A549 (cell line): ENCODE measurements at regions not wholly inside any gene's neighbourhood (a gene's known extent, or its start where the extent isn't known, plus 50 kb on each side); places are given as distances from the start of the nearest gene placed in this dataset.

Source experiments
- BHLHE40 ChIP-seq: IDR thresholded peaks from 2 replicates; pipeline ENCODE4 v1.6.1; 2012; ENCODE audit warnings: low read depth, low read length, inconsistent platforms
- CTCF ChIP-seq: fragments of >200 bp; sonication (Bioruptor Twin); formaldehyde crosslinking; IDR thresholded peaks from 3 replicates; pipeline ENCODE4 v1.5.1; 2016
- EP300 ChIP-seq, 2 experiments: fragments of >200 bp; sonication (Bioruptor Twin); formaldehyde crosslinking; IDR thresholded peaks; 2 replicates in 1 of 2; 3 replicates in 1 of 2; pipeline ENCODE4 v1.6.1; 2016 to 2017
- KDM5A ChIP-seq: fragments of 200-600 bp; sonication (generic); IDR thresholded peaks from 2 replicates; pipeline ENCODE4 v1.6.1; 2016; ENCODE audit warnings: antibody characterized with exemption, mild to moderate bottlenecking
- SMC3 ChIP-seq: fragments of >200 bp; sonication (Bioruptor Twin); formaldehyde crosslinking; IDR thresholded peaks from 3 replicates; pipeline ENCODE4 v1.6.1; 2018; ENCODE audit warnings: inconsistent platforms

DNA sequence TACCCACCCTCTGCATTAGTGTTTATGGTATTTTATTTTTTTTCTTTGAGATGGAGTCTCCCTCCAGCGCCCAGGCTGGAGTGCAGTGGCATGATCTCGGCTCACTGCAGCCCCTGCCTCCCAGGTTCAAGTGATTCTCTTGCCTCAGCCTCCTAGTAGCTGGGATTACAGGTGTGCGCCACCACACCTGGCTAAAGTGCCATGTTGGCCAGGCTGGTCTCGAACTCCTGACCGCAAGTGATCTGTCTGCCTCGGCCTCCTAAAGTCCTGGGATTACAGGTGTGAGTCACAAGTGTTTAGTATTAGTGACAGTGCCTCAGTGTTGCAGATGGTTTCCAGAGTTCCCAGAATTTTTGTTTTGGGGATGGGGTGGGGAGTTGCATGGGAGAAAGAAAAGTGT lies 120.3 kb downstream of the NPY start:
- TF ChIP-seq CTCF = no peak
- TF ChIP-seq EP300 (IDR thresholded peaks at IDR 0.05) = no peak
- TF ChIP-seq KDM5A = no peak
- no peak for TF ChIP-seq SMC3
- TF ChIP-seq BHLHE40 = no peak
